ENCODE measurements at regions not wholly inside any gene's neighbourhood (a gene's known extent, or its start where the extent isn't known, plus 50 kb on each side); places are given as distances from the start of the nearest gene placed in this dataset.

DNA sequence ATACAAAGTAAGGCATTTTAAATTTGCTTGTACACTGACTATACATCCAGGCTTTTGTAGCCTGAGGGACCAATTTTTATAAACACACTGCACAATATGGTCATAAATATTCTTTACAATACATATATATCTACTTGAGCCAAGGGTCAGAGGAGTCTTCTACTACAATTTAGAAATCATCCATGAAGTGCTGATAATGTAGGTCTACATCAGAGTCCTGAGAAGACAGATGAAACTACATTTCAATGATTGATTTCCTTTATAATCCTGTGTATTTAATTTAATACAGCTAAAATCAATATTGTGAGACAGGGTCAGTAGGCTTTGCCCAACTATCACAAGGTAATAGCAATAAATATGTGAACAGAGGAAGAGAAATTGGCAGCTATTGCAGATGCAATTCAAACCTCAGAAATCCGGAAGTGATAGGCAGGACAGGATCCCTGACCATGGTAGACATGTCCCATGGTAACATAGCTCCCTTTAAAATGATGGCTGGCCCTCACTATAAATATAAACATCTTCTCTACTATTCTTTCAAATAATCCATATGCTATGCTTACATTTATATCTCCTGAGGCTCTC, 318.0 kb upstream of the POT1 start:
- TF ChIP-seq, protein P1, sequence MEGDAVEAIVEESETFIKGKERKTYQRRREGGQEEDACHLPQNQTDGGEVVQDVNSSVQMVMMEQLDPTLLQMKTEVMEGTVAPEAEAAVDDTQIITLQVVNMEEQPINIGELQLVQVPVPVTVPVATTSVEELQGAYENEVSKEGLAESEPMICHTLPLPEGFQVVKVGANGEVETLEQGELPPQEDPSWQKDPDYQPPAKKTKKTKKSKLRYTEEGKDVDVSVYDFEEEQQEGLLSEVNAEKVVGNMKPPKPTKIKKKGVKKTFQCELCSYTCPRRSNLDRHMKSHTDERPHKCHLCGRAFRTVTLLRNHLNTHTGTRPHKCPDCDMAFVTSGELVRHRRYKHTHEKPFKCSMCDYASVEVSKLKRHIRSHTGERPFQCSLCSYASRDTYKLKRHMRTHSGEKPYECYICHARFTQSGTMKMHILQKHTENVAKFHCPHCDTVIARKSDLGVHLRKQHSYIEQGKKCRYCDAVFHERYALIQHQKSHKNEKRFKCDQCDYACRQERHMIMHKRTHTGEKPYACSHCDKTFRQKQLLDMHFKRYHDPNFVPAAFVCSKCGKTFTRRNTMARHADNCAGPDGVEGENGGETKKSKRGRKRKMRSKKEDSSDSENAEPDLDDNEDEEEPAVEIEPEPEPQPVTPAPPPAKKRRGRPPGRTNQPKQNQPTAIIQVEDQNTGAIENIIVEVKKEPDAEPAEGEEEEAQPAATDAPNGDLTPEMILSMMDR (IDR thresholded peaks at IDR 0.05), result no peak
- no peaks in the 10 kb centered on the region for H3K27me3 ChIP-seq (ENCODE audit: control insufficient read depth in 2 of 2, insufficient read depth in 2 of 2, low read length in 2 of 2)
- H3K36me3 Mint-ChIP-seq, result no peaks in the 10 kb centered on the region
- H3K9ac ChIP-seq (ENCODE audit: insufficient read depth, low read length, poor library complexity, severe bottlenecking), result no peak overlapping the region
- H3K9me3 ChIP-seq (replicated peaks in 1 of 2; ENCODE audit: control insufficient read depth in 1 of 2, insufficient read depth in 1 of 2, low read length in 2 of 2), result peaks cover 0 to 2% of the 10 kb centered on the region in 2 donors
- no peak for DNase-seq
- peaks cover 0 to 10% (median 2%) of the 10 kb centered on the region in 7 donors for H3K9me3 Mint-ChIP-seq
- H3K27me3 Mint-ChIP-seq (ENCODE audit: low read depth in 3 of 3), result peaks cover 0 to 1% (median 0%) of the 10 kb centered on the region in 3 donors
- no peaks in the 10 kb centered on the region for H3K4me1 ChIP-seq (ENCODE audit: control insufficient read depth in 1 of 2, insufficient read depth in 2 of 2, low read length in 2 of 2)
- H3K27ac ChIP-seq (ENCODE audit: low read depth in 1 of 2, low read length in 2 of 2), result no peak overlapping the region
- no CpG with 5 or more reads among the region's 1 CpG for WGBS (ENCODE audit: insufficient coverage)
- H3K36me3 ChIP-seq (replicated peaks in 1 of 2; ENCODE audit: control insufficient read depth in 1 of 2, insufficient read depth in 2 of 2, low read length in 2 of 2), result no peaks in the 10 kb centered on the region
- H3K4me1 Mint-ChIP-seq, result no peaks in the 10 kb centered on the region
- H3K4me3 Mint-ChIP-seq, result no peak overlapping the region
- H3K4me3 ChIP-seq (replicated peaks in 1 of 3; ENCODE audit: low read depth in 2 of 3, low read length in 3 of 3), result no peak overlapping the region
- H3K79me2 ChIP-seq (ENCODE audit: insufficient read depth, low read length), result no peaks in the 10 kb centered on the region
- H3K4me2 ChIP-seq (replicated peaks; ENCODE audit: extremely low read depth, low read length, poor library complexity, severe bottlenecking), result no peak overlapping the region
- H3K27ac Mint-ChIP-seq, result no peak overlapping the region
- intact Hi-C loops (cut with micrococcal nuclease), result no loop called here
- H2AFZ ChIP-seq (ENCODE audit: insufficient read depth, low read depth, low read length, poor library complexity, severe bottlenecking), result no peak overlapping the region
- no peaks in the 10 kb centered on the region for H4K20me1 ChIP-seq (ENCODE audit: insufficient read depth, low read length)

DNA sequence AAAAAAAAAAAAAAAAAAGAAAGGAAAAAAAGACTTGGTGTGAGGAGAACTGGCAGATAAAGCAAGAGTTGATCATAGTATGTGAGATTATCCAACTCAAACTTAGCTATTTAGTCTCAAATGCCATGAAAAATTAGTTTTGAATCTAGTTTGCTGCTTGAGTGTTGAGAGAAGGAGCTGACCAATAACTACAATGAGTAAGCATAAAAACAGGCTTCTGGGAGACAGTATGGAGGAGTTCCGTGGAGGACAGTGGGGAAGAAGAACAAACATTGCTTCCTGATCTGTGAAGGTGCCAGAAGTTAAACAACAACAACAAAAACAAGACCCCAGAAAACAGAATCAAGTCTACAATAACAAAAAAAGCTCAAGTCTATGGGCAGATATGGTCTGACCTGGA, 317.1 kb upstream of the POT1 start:
- Histone ChIP-seq H3K4me1 (ENCODE audit: control insufficient read depth in 1 of 2, insufficient read depth in 2 of 2, low read length in 2 of 2) (no peaks in the 10 kb centered on the region), H2AFZ (ENCODE audit: insufficient read depth, low read depth, low read length, poor library complexity, severe bottlenecking) (no peak overlapping the region), H3K4me3 (replicated peaks in 1 of 3; ENCODE audit: low read depth in 2 of 3, low read length in 3 of 3) (no peak overlapping the region), H3K4me2 (replicated peaks; ENCODE audit: extremely low read depth, low read length, poor library complexity, severe bottlenecking) (no peak overlapping the region), H3K27me3 (ENCODE audit: control insufficient read depth in 2 of 2, insufficient read depth in 2 of 2, low read length in 2 of 2) (no peaks in the 10 kb centered on the region), H3K79me2 (ENCODE audit: insufficient read depth, low read length) (no peaks in the 10 kb centered on the region), H3K9ac (ENCODE audit: insufficient read depth, low read length, poor library complexity, severe bottlenecking) (no peak overlapping the region), H3K9me3 (replicated peaks in 1 of 2; ENCODE audit: control insufficient read depth in 1 of 2, insufficient read depth in 1 of 2, low read length in 2 of 2) (peaks cover 0 to 2% of the 10 kb centered on the region in 2 donors), H3K36me3 (replicated peaks in 1 of 2; ENCODE audit: control insufficient read depth in 1 of 2, insufficient read depth in 2 of 2, low read length in 2 of 2) (no peaks in the 10 kb centered on the region), H3K27ac (ENCODE audit: low read depth in 1 of 2, low read length in 2 of 2) (no peak overlapping the region), H4K20me1 (ENCODE audit: insufficient read depth, low read length) (no peaks in the 10 kb centered on the region)
- no CpG with 5 or more reads among the region's 1 CpG for WGBS (ENCODE audit: insufficient coverage)
- DNase-seq, result no peak
- Mint-ChIP-seq H3K36me3 (no peaks in the 10 kb centered on the region), H3K4me3 (no peak overlapping the region), H3K4me1 (no peaks in the 10 kb centered on the region), H3K27ac (no peak overlapping the region), H3K27me3 (ENCODE audit: low read depth in 3 of 3) (peaks cover 0 to 1% (median 0%) of the 10 kb centered on the region in 3 donors), H3K9me3 (peaks cover 0 to 10% (median 2%) of the 10 kb centered on the region in 7 donors)
- TF ChIP-seq, protein P1 (IDR thresholded peaks at IDR 0.05), result no peak
- intact Hi-C loops (cut with micrococcal nuclease), result no loop called here

All from CD14-positive monocyte (primary cell).